NCI-H1694 (cell line): ENCODE measurements at regions not wholly inside any gene's neighbourhood (a gene's known extent, or its start where the extent isn't known, plus 50 kb on each side); places are given as distances from the start of the nearest gene placed in this dataset.
"Not testable (repeated sequence)": the region's sequence is repeated elsewhere in the genome, so short reads cannot be mapped to it uniquely, and the experiment has no call there.

Experiments
- DNase-seq: peaks from one replicate; lab custom pipeline; 2025; lab: John Stamatoyannopoulos, UW

GRCh38 chr4:59615316-59615715 is 1584.8 kb upstream of the ADGRL3 start:
- no peak for DNase-seq

- DNase-seq: no peak
Measured at GRCh38 chr4:59629348-59629747, 1570.8 kb upstream of the ADGRL3 start.

- DNase-seq: no peak
Measured at GRCh38 chr4:59630235-59630634, 1569.9 kb upstream of the ADGRL3 start.

- DNase-seq: no peak
Measured at GRCh38 chr4:59630922-59631321, 1569.2 kb upstream of the ADGRL3 start.

- DNase-seq: no peak
Measured at GRCh38 chr4:59637596-59637995, 1562.5 kb upstream of the ADGRL3 start.

- DNase-seq: no peak
Measured at GRCh38 chr4:59643682-59644081, 1556.4 kb upstream of the ADGRL3 start.

- DNase-seq: no peak
Measured at GRCh38 chr4:59644765-59645164, 1555.4 kb upstream of the ADGRL3 start.

GRCh38 chr4:59646082-59646481 is 1554.0 kb upstream of the ADGRL3 start:
- DNase-seq: no peak

- DNase-seq: no peak
Measured at GRCh38 chr4:59647011-59647410, 1553.1 kb upstream of the ADGRL3 start.

GRCh38 chr4:59647500-59647899 is 1552.6 kb upstream of the ADGRL3 start:
- DNase-seq: no peak

- no peak for DNase-seq
Measured at GRCh38 chr4:59650861-59651260, 1549.3 kb upstream of the ADGRL3 start.

- no peak for DNase-seq
Measured at GRCh38 chr4:59655996-59656395, 1544.1 kb upstream of the ADGRL3 start.

GRCh38 chr4:59664771-59665170 is 1535.4 kb upstream of the ADGRL3 start:
- DNase-seq: no peak

- DNase-seq: no peak
Measured at GRCh38 chr4:59666645-59667044, 1533.5 kb upstream of the ADGRL3 start.

GRCh38 chr4:59671037-59671436 is 1529.1 kb upstream of the ADGRL3 start:
- no peak for DNase-seq

- DNase-seq: no peak
Measured at GRCh38 chr4:59676389-59676788, 1523.7 kb upstream of the ADGRL3 start.

GRCh38 chr4:59676992-59677391 is 1523.1 kb upstream of the ADGRL3 start:
- DNase-seq: not testable (repeated sequence)

GRCh38 chr4:59685626-59686025 is 1514.5 kb upstream of the ADGRL3 start:
- DNase-seq: no peak

GRCh38 chr4:59689149-59689548 is 1511.0 kb upstream of the ADGRL3 start:
- DNase-seq: no peak

- DNase-seq: no peak
Measured at GRCh38 chr4:59695355-59696053, 1504.6 kb upstream of the ADGRL3 start.

- no peak for DNase-seq
Measured at GRCh38 chr4:59698041-59698440, 1502.1 kb upstream of the ADGRL3 start.

GRCh38 chr4:59700651-59701050 is 1499.5 kb upstream of the ADGRL3 start:
- no peak for DNase-seq

GRCh38 chr4:59704616-59705015 is 1495.5 kb upstream of the ADGRL3 start:
- no peak for DNase-seq

GRCh38 chr4:59712470-59712869 is 1487.7 kb upstream of the ADGRL3 start:
- DNase-seq: no peak
